Naive thymus-derived CD4-positive, alpha-beta T cell (primary cell): ENCODE measurements at regions not wholly inside any gene's neighbourhood (a gene's known extent, or its start where the extent isn't known, plus 50 kb on each side); places are given as distances from the start of the nearest gene placed in this dataset.

Source experiments
- ATAC-seq: fragments of 150-1000 bp; cut with Tn5 transposase; 2 replicates; pipeline ENCODE4 v1.10.0; 2021; ENCODE audit warnings: mild to moderate bottlenecking, moderate library complexity
- CTCF ChIA-PET: fragments of 350-600 bp; sonication (Branson Sonifier 250); formaldehyde crosslinking; loops from one replicate; lab custom pipeline; 2021; ENCODE audit warnings: antibody characterized with exemption; lab: Charles Lee
- POLR2A ChIA-PET: fragments of 350-600 bp; sonication (Branson Sonifier 250); formaldehyde crosslinking; loops from one replicate; lab custom pipeline; 2021; ENCODE audit warnings: antibody characterized with exemption, inconsistent platforms; lab: Charles Lee
- DNase-seq, 9 donors: peaks; one replicate each; pipeline versions ENCODE4 v3.0.0 to v3.0.0-alpha.2; 2020 to 2022; ENCODE audit warnings: mixed read lengths in 1 of 9
- H3K27ac ChIP-seq: one replicate; pipeline ENCODE4 v1.7.0; 2013; ENCODE audit warnings: mild to moderate bottlenecking, low read depth, low read length, moderate library complexity
- H3K27me3 ChIP-seq, 2 donors: one replicate each; pipeline ENCODE4 v1.7.0; 2013; ENCODE audit warnings: low read length in 2 of 2, mild to moderate bottlenecking in 2 of 2, moderate library complexity in 2 of 2; ENCODE audit not compliant: control insufficient read depth in 2 of 2, insufficient read depth in 2 of 2
- H3K36me3 ChIP-seq, 3 experiments: 1 replicate in 2 of 3; 2 replicates in 1 of 3; pipeline ENCODE4 v1.7.0; 2013; ENCODE audit warnings: low read length in 3 of 3, mild to moderate bottlenecking in 3 of 3, moderate library complexity in 1 of 3; ENCODE audit not compliant: insufficient read depth in 3 of 3, control insufficient read depth in 2 of 3
- H3K4me1 ChIP-seq, 2 donors: one replicate each; pipeline ENCODE4 v1.7.0; 2013; ENCODE audit warnings: low read length in 2 of 2, mild to moderate bottlenecking in 2 of 2, moderate library complexity in 1 of 2; ENCODE audit not compliant: control insufficient read depth in 2 of 2, insufficient read depth in 2 of 2
- H3K4me3 ChIP-seq: 2 replicates; pipeline ENCODE4 v1.7.0; 2013; ENCODE audit warnings: mild to moderate bottlenecking, low read length
- H3K9me3 ChIP-seq, 3 experiments: 1 replicate in 2 of 3; 2 replicates in 1 of 3; pipeline ENCODE4 v1.7.0; 2013; ENCODE audit warnings: low read length in 3 of 3; ENCODE audit not compliant: control insufficient read depth in 2 of 3
- H3K27ac Mint-ChIP-seq, 9 donors: one replicate each; pipeline ENCODE4 v1.8.0; 2020 to 2022; ENCODE audit warnings: mixed read lengths in 9 of 9, mild to moderate bottlenecking in 8 of 9, moderate library complexity in 5 of 9, inconsistent platforms in 2 of 9
- H3K27me3 Mint-ChIP-seq, 5 donors: one replicate each; pipeline ENCODE4 v1.8.0; 2021 to 2022; ENCODE audit warnings: mixed read lengths in 5 of 5, mild to moderate bottlenecking in 1 of 5
- H3K36me3 Mint-ChIP-seq, 5 donors: one replicate each; pipeline ENCODE4 v1.8.0; 2020 to 2022; ENCODE audit warnings: mixed read lengths in 5 of 5, mild to moderate bottlenecking in 3 of 5, inconsistent platforms in 1 of 5
- H3K4me1 Mint-ChIP-seq, 7 donors: one replicate each; pipeline ENCODE4 v1.8.0; 2020 to 2022; ENCODE audit warnings: mixed read lengths in 7 of 7, mild to moderate bottlenecking in 3 of 7, inconsistent platforms in 1 of 7
- H3K4me3 Mint-ChIP-seq, 10 donors: one replicate each; pipeline ENCODE4 v1.8.0; 2020 to 2022; ENCODE audit warnings: mild to moderate bottlenecking in 10 of 10, mixed read lengths in 10 of 10, moderate library complexity in 6 of 10, inconsistent platforms in 2 of 10
- H3K9me3 Mint-ChIP-seq, 11 donors: one replicate each; pipeline ENCODE4 v1.8.0; 2020 to 2022; ENCODE audit warnings: mixed read lengths in 11 of 11, mild to moderate bottlenecking in 4 of 11, inconsistent platforms in 1 of 11, moderate library complexity in 1 of 11
- intact Hi-C, 2 donors: fragments of 100-400 bp; cut with micrococcal nuclease; formaldehyde crosslinking; loops; one replicate each; pipeline ENCODE4 v1.15.1; 2023

DNA sequence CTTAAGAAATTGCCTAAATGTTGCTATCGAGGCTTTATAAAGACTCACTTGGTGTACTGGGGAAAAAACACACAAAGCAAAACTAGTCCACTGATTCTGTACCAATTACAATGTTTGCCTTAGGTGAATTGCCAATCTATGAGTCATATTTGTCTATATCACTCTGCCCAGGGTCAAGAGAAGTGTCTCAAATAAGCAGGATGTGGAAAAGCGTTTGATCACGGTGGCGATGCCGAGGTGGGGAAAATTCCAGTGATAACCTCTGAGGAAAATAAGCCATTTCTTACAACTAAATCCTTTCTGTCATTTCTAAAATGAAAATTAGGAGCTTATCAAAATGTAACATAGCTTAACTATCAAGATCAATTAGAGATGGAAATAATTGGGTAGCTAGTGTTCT is 148.6 kb upstream of the DIO3 start:
- Mint-ChIP-seq H3K27ac (no peak overlapping the region), H3K4me3 (no peak overlapping the region), H3K27me3 (peaks cover 27 to 68% (median 65%) of the 10 kb centered on the region in 5 donors), H3K36me3 (peaks cover 0 to 2% (median 0%) of the 10 kb centered on the region in 5 donors), H3K9me3 (peaks cover 0 to 4% (median 0%) of the 10 kb centered on the region in 11 donors), H3K4me1 (peaks cover 0 to 9% (median 4%) of the 10 kb centered on the region in 7 donors)
- POLR2A ChIA-PET, result no interaction called here
- intact Hi-C loops, result no loop called here
- CTCF ChIA-PET, result interaction anchor here (0.6 kb wide), 1 partner anchor 66 kb away, joined by 3 read pairs; no protein-coding TSS in a partner anchor
- DNase-seq, result no peak
- H3K4me3 ChIP-seq, result no peak overlapping the region
- peaks cover 0 to 10% of the 10 kb centered on the region in 2 donors for H3K27me3 ChIP-seq
- no peaks in the 10 kb centered on the region for H3K36me3 ChIP-seq
- no peak overlapping the region for H3K27ac ChIP-seq
- ATAC-seq, result no peak
- H3K4me1 ChIP-seq, result peaks cover 0 to 3% of the 10 kb centered on the region in 2 donors
- H3K9me3 ChIP-seq, result no peaks in the 10 kb centered on the region

DNA sequence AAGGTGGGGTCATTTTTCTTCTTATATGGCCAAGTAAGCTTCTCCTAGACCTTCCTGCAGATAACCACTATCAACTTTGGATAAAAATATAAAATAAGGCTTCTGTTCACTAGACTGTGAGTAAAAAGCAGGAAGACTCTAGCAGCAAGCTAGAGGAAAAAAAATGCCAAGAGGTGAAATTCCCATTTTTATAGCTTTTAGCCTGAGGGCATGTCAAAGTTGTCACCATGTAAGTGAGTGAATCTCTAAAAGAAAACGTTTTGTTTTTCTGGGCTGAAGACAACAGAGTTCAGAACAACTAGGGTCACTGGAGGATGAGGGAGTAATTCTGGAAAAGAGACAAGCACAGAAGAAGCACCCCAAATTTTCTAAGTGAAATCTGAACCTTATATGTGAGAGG is 143.9 kb upstream of the DIO3 start:
- no peak overlapping the region for H3K4me3 Mint-ChIP-seq

DNA sequence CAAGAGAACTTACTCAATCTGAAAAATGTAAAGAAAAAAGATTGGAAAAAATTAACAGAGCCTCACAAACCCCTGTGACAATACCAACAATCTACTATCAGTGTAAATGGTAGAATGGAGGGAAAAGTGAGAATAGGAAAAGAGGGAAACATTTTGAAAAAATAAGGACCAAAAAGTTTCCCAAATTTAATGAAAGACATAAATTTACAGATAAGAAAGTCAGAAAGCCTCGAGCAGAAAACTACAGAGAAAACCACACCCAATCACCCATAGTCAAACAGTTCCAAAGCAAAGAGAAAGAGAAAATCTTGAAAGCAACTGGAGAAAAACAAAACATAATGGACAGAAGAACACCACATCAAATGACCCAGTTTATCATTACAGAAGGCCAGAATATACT is 142.7 kb upstream of the DIO3 start:
- no peaks in the 10 kb centered on the region for H3K9me3 ChIP-seq
- DNase-seq, result no peak
- Mint-ChIP-seq H3K9me3 (peaks cover 0 to 11% (median 0%) of the 10 kb centered on the region in 11 donors), H3K4me3 (no peak overlapping the region), H3K27ac (no peak overlapping the region), H3K36me3 (peaks cover 0 to 5% (median 0%) of the 10 kb centered on the region in 5 donors), H3K4me1 (peaks cover 0 to 9% (median 0%) of the 10 kb centered on the region in 7 donors), H3K27me3 (peaks cover 44 to 69% (median 63%) of the 10 kb centered on the region in 5 donors)
- no peaks in the 10 kb centered on the region for H3K4me1 ChIP-seq
- no peak overlapping the region for H3K4me3 ChIP-seq
- H3K36me3 ChIP-seq, result no peaks in the 10 kb centered on the region
- CTCF ChIA-PET, result no interaction called here
- no peak overlapping the region for H3K27ac ChIP-seq
- ATAC-seq, result no peak
- POLR2A ChIA-PET, result no interaction called here
- peaks cover 0 to 10% of the 10 kb centered on the region in 2 donors for H3K27me3 ChIP-seq
- intact Hi-C loops, result no loop called here

More for the DNA sequence above, 143.9 kb upstream of the DIO3 start:
- DNase-seq (no peak), ATAC-seq (no peak)
- ChIA-PET POLR2A (interaction anchor here (1.0 kb wide), 1 partner anchor 23 kb away, joined by 4 read pairs; no protein-coding TSS in a partner anchor), CTCF (no interaction called here)
- Mint-ChIP-seq H3K9me3 (peaks cover 0 to 6% (median 0%) of the 10 kb centered on the region in 11 donors), H3K27me3 (peaks cover 44 to 78% (median 69%) of the 10 kb centered on the region in 5 donors), H3K36me3 (peaks cover 0 to 5% (median 0%) of the 10 kb centered on the region in 5 donors), H3K27ac (no peak overlapping the region), H3K4me1 (peaks cover 0 to 9% (median 0%) of the 10 kb centered on the region in 7 donors)
- Histone ChIP-seq H3K27me3 (peaks cover 0 to 10% of the 10 kb centered on the region in 2 donors), H3K9me3 (no peaks in the 10 kb centered on the region), H3K36me3 (no peaks in the 10 kb centered on the region), H3K4me1 (no peaks in the 10 kb centered on the region), H3K4me3 (no peak overlapping the region), H3K27ac (no peak overlapping the region)
- intact Hi-C loops, result no loop called here

DNA sequence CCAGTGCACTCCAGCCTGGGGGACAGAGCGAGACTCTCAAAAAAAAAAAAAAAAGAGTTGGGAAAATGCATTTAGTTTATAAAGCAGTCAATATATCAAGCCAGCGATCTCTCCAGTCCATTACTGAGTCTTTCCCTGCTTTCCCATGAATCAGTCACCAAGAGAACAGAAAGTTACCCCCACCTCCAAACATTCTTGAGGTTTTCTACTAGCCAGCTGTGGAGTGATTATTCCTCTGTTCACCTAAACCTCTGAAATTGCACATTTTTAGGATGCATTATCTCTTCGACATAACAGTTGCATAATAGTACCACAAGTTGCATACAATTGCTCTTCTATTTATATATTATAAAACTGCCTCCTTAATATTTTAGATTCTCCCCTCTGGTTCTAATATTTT is 134.8 kb upstream of the DIO3 start:
- H3K27me3 Mint-ChIP-seq, result peaks cover 53 to 63% (median 55%) of the 10 kb centered on the region in 5 donors
- ChIA-PET POLR2A (no interaction called here), CTCF (no interaction called here)
- H3K4me3 Mint-ChIP-seq, result no peak overlapping the region
- H3K4me1 Mint-ChIP-seq, result no peaks in the 10 kb centered on the region
- no peak overlapping the region for H3K27ac Mint-ChIP-seq
- peaks cover 0 to 10% (median 3%) of the 10 kb centered on the region in 3 experiments for H3K9me3 ChIP-seq
- ATAC-seq, result no peak
- no peaks in the 10 kb centered on the region for H3K36me3 ChIP-seq
- no peak for DNase-seq
- H3K9me3 Mint-ChIP-seq, result peaks cover 5 to 36% (median 12%) of the 10 kb centered on the region in 11 donors
- H3K4me1 ChIP-seq, result no peaks in the 10 kb centered on the region
- H3K4me3 ChIP-seq, result no peak overlapping the region
- peaks cover 0 to 6% (median 0%) of the 10 kb centered on the region in 5 donors for H3K36me3 Mint-ChIP-seq
- H3K27ac ChIP-seq, result no peak overlapping the region
- intact Hi-C loops, result no loop called here
- H3K27me3 ChIP-seq, result peaks cover 0 to 4% of the 10 kb centered on the region in 2 donors

DNA sequence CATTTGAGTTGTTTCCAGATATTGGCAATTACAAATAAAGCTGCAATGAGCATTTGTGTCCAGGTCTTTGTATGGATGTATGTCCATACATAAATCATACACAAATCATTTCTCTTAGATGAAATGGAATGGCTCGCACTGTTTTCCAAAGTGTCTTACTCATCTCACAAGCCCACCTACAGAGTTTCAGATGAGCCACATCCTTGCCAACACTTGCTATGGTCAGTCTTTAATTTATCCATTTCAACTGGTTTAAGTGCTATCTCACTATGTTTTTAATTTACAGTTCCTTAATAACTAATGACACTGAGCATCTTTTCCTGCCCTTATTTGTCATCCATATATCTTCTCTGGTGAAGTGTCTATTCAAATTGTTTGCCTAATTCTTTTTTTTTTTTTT is 132.9 kb upstream of the DIO3 start:
- H3K27me3 Mint-ChIP-seq, result peaks cover 57 to 74% (median 63%) of the 10 kb centered on the region in 5 donors
- Histone ChIP-seq H3K4me1 (no peaks in the 10 kb centered on the region), H3K9me3 (peaks cover 0 to 10% (median 3%) of the 10 kb centered on the region in 3 experiments), H3K27ac (no peak overlapping the region), H3K4me3 (no peak overlapping the region), H3K27me3 (peaks cover 0 to 4% of the 10 kb centered on the region in 2 donors), H3K36me3 (no peaks in the 10 kb centered on the region)
- CTCF ChIA-PET, result no interaction called here
- no peak overlapping the region for H3K27ac Mint-ChIP-seq
- peaks cover 5 to 31% (median 12%) of the 10 kb centered on the region in 11 donors for H3K9me3 Mint-ChIP-seq
- no peak for ATAC-seq
- H3K36me3 Mint-ChIP-seq, result peaks cover 0 to 6% (median 0%) of the 10 kb centered on the region in 5 donors
- DNase-seq, result no peak
- POLR2A ChIA-PET, result no interaction called here
- H3K4me1 Mint-ChIP-seq, result no peaks in the 10 kb centered on the region
- H3K4me3 Mint-ChIP-seq, result no peak overlapping the region
- intact Hi-C loops, result no loop called here

DNA sequence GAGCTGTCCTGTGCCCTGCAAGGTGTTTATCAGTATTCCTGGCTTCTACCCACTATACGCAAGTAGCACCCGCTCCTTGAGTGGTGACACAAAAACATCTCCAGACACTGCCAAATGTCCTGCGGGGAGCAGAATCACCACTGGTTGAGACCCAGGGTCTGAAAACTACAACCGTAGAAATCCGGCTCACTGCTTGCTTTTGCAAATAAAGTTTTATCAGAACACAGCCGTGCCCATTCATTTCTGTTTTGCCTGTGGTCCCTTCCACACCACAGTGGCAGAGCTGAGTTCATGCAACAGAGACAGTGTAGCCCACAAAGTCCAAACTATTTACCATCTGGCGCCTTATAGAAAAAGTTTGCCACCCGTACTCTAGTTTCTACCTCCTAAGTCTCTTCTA is 125.7 kb upstream of the DIO3 start:
- ATAC-seq, result no peak
- Histone ChIP-seq H3K9me3 (no peaks in the 10 kb centered on the region), H3K36me3 (no peaks in the 10 kb centered on the region), H3K4me1 (no peaks in the 10 kb centered on the region), H3K4me3 (no peak overlapping the region), H3K27ac (no peak overlapping the region), H3K27me3 (no peaks in the 10 kb centered on the region)
- intact Hi-C loops, result no loop called here
- Mint-ChIP-seq H3K4me1 (peaks cover 0 to 12% (median 3%) of the 10 kb centered on the region in 7 donors), H3K4me3 (no peak overlapping the region), H3K27me3 (peaks cover 40 to 70% (median 46%) of the 10 kb centered on the region in 5 donors), H3K9me3 (peaks cover 0 to 4% (median 0%) of the 10 kb centered on the region in 11 donors), H3K27ac (no peak overlapping the region), H3K36me3 (no peaks in the 10 kb centered on the region)
- ChIA-PET CTCF (no interaction called here), POLR2A (no interaction called here)
- DNase-seq, result no peak

DNA sequence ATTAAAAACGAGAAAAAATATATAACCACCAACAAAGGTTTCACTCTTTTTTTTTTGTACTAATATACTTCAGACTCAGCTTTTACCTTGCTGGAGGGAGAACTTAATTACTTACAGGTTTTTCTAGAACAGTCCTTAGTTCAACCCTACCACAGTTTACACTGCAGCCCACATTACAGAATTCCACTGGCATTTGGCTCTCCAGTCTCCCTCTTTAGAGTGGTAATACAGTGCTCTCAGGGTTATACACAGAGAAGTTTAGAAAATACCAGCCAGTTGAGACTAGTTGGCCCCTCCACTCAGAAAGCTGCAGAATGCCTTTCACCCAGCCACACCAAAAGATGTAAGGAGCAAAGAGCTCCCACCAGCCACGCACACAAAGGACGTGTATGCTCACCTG is 122.3 kb upstream of the DIO3 start:
- no peak overlapping the region for H3K27ac ChIP-seq
- H3K4me3 Mint-ChIP-seq, result no peak overlapping the region
- no peaks in the 10 kb centered on the region for H3K36me3 ChIP-seq
- DNase-seq (no peak), ATAC-seq (no peak)
- intact Hi-C loops, result no loop called here
- ChIA-PET CTCF (no interaction called here), POLR2A (no interaction called here)
- H3K4me3 ChIP-seq, result no peak overlapping the region
- H3K27ac Mint-ChIP-seq, result no peak overlapping the region
- H3K36me3 Mint-ChIP-seq, result no peaks in the 10 kb centered on the region
- H3K9me3 Mint-ChIP-seq, result peaks cover 0 to 4% (median 0%) of the 10 kb centered on the region in 11 donors
- no peaks in the 10 kb centered on the region for H3K9me3 ChIP-seq
- H3K4me1 Mint-ChIP-seq, result peaks cover 16 to 43% (median 32%) of the 10 kb centered on the region in 7 donors
- H3K27me3 ChIP-seq, result no peaks in the 10 kb centered on the region
- peaks cover 15 to 21% of the 10 kb centered on the region in 2 donors for H3K4me1 ChIP-seq
- H3K27me3 Mint-ChIP-seq, result peaks cover 34 to 81% (median 39%) of the 10 kb centered on the region in 5 donors
